H1 (cell line): ENCODE measurements at regions not wholly inside any gene's neighbourhood (a gene's known extent, or its start where the extent isn't known, plus 50 kb on each side); places are given as distances from the start of the nearest gene placed in this dataset.

Source experiments
- CTCF ChIA-PET: fragments of 300-600 bp; sonication (Branson Sonifier 250); formaldehyde crosslinking; loops from one replicate; lab custom pipeline; 2021; ENCODE audit not compliant: partially characterized antibody; lab: Charles Lee
- POLR2A ChIA-PET: fragments of 300-600 bp; sonication (Branson Sonifier 250); formaldehyde crosslinking; loops from one replicate; lab custom pipeline; 2021; ENCODE audit warnings: inconsistent platforms; ENCODE audit not compliant: partially characterized antibody; lab: Charles Lee
- DNase-seq, 2 experiments: peaks; one replicate each; pipeline versions ENCODE4 v3.0.0 to v3.0.0-alpha.2; 2010 to 2022; ENCODE audit warnings: low spot score in 2 of 2, low read depth in 1 of 2, mixed read lengths in 1 of 2
- FAIRE-seq: peaks from 2 replicates; lab custom pipeline; 2011; peaks lifted over from hg19 to GRCh38; lab: Jason Lieb, UNC
- H2AFZ ChIP-seq: 2 replicates; pipeline ENCODE4 v1.8.1; 2012; ENCODE audit warnings: low read length, inconsistent platforms
- H2AK5ac ChIP-seq: 2 replicates; pipeline ENCODE4 v1.6.1; 2013; ENCODE audit warnings: low read depth, low read length
- H2BK120ac ChIP-seq: replicated peaks from 2 replicates; pipeline ENCODE3; 2013; ENCODE audit warnings: low read depth, low read length, inconsistent platforms
- H2BK12ac ChIP-seq: 2 replicates; pipeline ENCODE4 v1.6.1; 2013; ENCODE audit warnings: low read depth, low read length
- H2BK15ac ChIP-seq: 2 replicates; pipeline ENCODE4 v1.6.1; 2013; ENCODE audit warnings: low read length
- H2BK20ac ChIP-seq: 2 replicates; pipeline ENCODE4 v1.6.1; 2013; ENCODE audit warnings: low read length
- H2BK5ac ChIP-seq: 2 replicates; pipeline ENCODE4 v1.6.1; 2013; ENCODE audit warnings: low read depth, low read length
- H3K14ac ChIP-seq: 2 replicates; pipeline ENCODE4 v1.6.1; 2013; ENCODE audit warnings: inconsistent platforms; ENCODE audit not compliant: insufficient read length
- H3K18ac ChIP-seq: 2 replicates; pipeline ENCODE4 v1.6.1; 2013; ENCODE audit warnings: low read length; ENCODE audit errors: extremely low read depth
- H3K23ac ChIP-seq: 2 replicates; pipeline ENCODE4 v1.6.1; 2013; ENCODE audit warnings: inconsistent platforms; ENCODE audit not compliant: insufficient read length
- H3K23me2 ChIP-seq: 2 replicates; pipeline ENCODE4 v1.6.1; 2013; ENCODE audit warnings: low read depth, low read length
- H3K27ac ChIP-seq: 2 replicates; pipeline ENCODE4 v1.6.1; 2011; ENCODE audit warnings: low read depth, low read length, inconsistent platforms
- H3K27me3 ChIP-seq, 4 experiments: replicated peaks in 1 of 4; 1 replicate in 1 of 4; 2 replicates in 3 of 4; pipeline versions ENCODE4 v1.6.1 to v1.8.1; 2011 to 2013; ENCODE audit warnings: low read length in 3 of 4, mild to moderate bottlenecking in 3 of 4, inconsistent platforms in 2 of 4, mixed read lengths in 2 of 4, moderate library complexity in 1 of 4; ENCODE audit not compliant: control insufficient read depth in 3 of 4, insufficient read depth in 3 of 4; ENCODE audit errors: extremely low read depth in 1 of 4
- H3K36me3 ChIP-seq, 4 experiments: 2 replicates each; pipeline versions ENCODE4 v1.6.1 to v1.8.1; 2011 to 2013; ENCODE audit warnings: mild to moderate bottlenecking in 4 of 4, low read length in 3 of 4, moderate library complexity in 2 of 4, control low read depth in 1 of 4, inconsistent platforms in 1 of 4; ENCODE audit not compliant: insufficient read depth in 4 of 4, control insufficient read depth in 2 of 4
- H3K4ac ChIP-seq: replicated peaks from 2 replicates; pipeline ENCODE3; 2013; ENCODE audit warnings: low read length, low read depth, mixed read lengths, inconsistent platforms; ENCODE audit not compliant: insufficient read length
- H3K4me1 ChIP-seq, 4 experiments: replicated peaks in 1 of 4; 1 replicate in 1 of 4; 2 replicates in 3 of 4; pipeline versions ENCODE4 v1.6.1 to v1.8.1; 2011 to 2013; ENCODE audit warnings: low read length in 3 of 4, inconsistent platforms in 2 of 4, mixed read lengths in 1 of 4; ENCODE audit not compliant: insufficient read depth in 4 of 4, control insufficient read depth in 3 of 4
- H3K4me2 ChIP-seq, 2 experiments: 2 replicates each; pipeline versions ENCODE4 v1.6.1 to v1.8.1; 2011 to 2013; ENCODE audit warnings: low read depth in 2 of 2, low read length in 2 of 2, control low read depth in 1 of 2, inconsistent platforms in 1 of 2, mild to moderate bottlenecking in 1 of 2; ENCODE audit not compliant: insufficient read depth in 1 of 2
- H3K4me3 ChIP-seq, 4 experiments: fragments of 200-600, 300-600 bp in 1 of 4; sonication (generic), shearing (Covaris generic), sonication (Bioruptor Twin) in 1 of 4; 2 replicates each; pipeline versions ENCODE4 v1.5.1 to v1.8.1; 2011 to 2016; ENCODE audit warnings: low read length in 4 of 4, low read depth in 3 of 4, control low read depth in 2 of 4, inconsistent platforms in 2 of 4, mild to moderate bottlenecking in 2 of 4, mixed read lengths in 1 of 4, moderate library complexity in 1 of 4; ENCODE audit not compliant: insufficient read depth in 2 of 4; ENCODE audit errors: extremely low read depth in 1 of 4
- H3K56ac ChIP-seq: replicated peaks from 2 replicates; pipeline ENCODE3; 2013; ENCODE audit warnings: low read depth, mild to moderate bottlenecking, mixed read lengths, low read length, inconsistent platforms; ENCODE audit not compliant: insufficient read length
- H3K79me1 ChIP-seq: 2 replicates; pipeline ENCODE4 v1.6.1; 2013; ENCODE audit warnings: low read depth, low read length, control low read depth
- H3K79me2 ChIP-seq, 2 experiments: 2 replicates each; pipeline versions ENCODE4 v1.6.1 to v1.8.1; 2012 to 2013; ENCODE audit warnings: low read length in 2 of 2, mild to moderate bottlenecking in 2 of 2, inconsistent platforms in 1 of 2; ENCODE audit not compliant: insufficient read depth in 2 of 2, control insufficient read depth in 1 of 2
- H3K9ac ChIP-seq, 4 experiments: replicated peaks in 1 of 4; 1 replicate in 1 of 4; 2 replicates in 3 of 4; pipeline versions ENCODE4 v1.6.1 to v1.8.1; 2011 to 2013; ENCODE audit warnings: low read depth in 3 of 4, low read length in 3 of 4, control low read depth in 2 of 4, mild to moderate bottlenecking in 2 of 4, moderate library complexity in 2 of 4, inconsistent platforms in 1 of 4; ENCODE audit errors: extremely low read depth in 1 of 4
- H3K9me3 ChIP-seq, 2 experiments: 2 replicates each; pipeline versions ENCODE4 v1.6.1 to v1.8.1; 2012 to 2013; ENCODE audit warnings: mild to moderate bottlenecking in 2 of 2, moderate library complexity in 2 of 2, control low read depth in 1 of 2, inconsistent platforms in 1 of 2, low read depth in 1 of 2, low read length in 1 of 2, mixed read lengths in 1 of 2; ENCODE audit not compliant: insufficient read depth in 2 of 2
- H4K20me1 ChIP-seq, 2 experiments: replicated peaks in 1 of 2; 2 replicates each; pipeline versions ENCODE3 to v1.8.1; 2011 to 2013; ENCODE audit warnings: inconsistent platforms in 2 of 2, low read length in 2 of 2, mild to moderate bottlenecking in 1 of 2; ENCODE audit not compliant: insufficient read depth in 2 of 2, control insufficient read depth in 1 of 2
- H4K5ac ChIP-seq: 2 replicates; pipeline ENCODE4 v1.6.1; 2013; ENCODE audit warnings: low read length, low read depth, mixed read lengths, inconsistent platforms; ENCODE audit not compliant: insufficient read length
- H4K8ac ChIP-seq: 2 replicates; pipeline ENCODE4 v1.8.0; 2013; ENCODE audit warnings: mild to moderate bottlenecking, moderate library complexity, low read length, inconsistent platforms; ENCODE audit not compliant: insufficient read depth; ENCODE audit errors: extremely low read depth
- H4K91ac ChIP-seq: replicated peaks from 2 replicates; pipeline ENCODE3; 2013; ENCODE audit warnings: low read length, mixed read lengths, inconsistent platforms; ENCODE audit not compliant: insufficient read length
- EGR1 ChIP-seq: IDR thresholded peaks from 2 replicates; pipeline ENCODE4 v1.6.1; 2011; ENCODE audit warnings: low read depth, low read length, borderline replicate concordance
- SP4 ChIP-seq: IDR thresholded peaks from 2 replicates; pipeline ENCODE4 v1.6.1; 2012; ENCODE audit warnings: low read length, inconsistent platforms
- WGBS, 2 experiments: shearing (Covaris generic) in 1 of 2; methylation state at CpG; one replicate each; pipeline versions ENCODE4 v1.1.6 to v1.1.7; 2013 to 2015; ENCODE audit warnings: low lambda C conversion rate in 2 of 2, mixed read lengths in 2 of 2, inconsistent platforms in 1 of 2, low coverage in 1 of 2, missing lambda C conversion rate in 1 of 2; ENCODE audit not compliant: insufficient replicate concordance in 2 of 2, insufficient coverage in 1 of 2, insufficient read length in 1 of 2; ENCODE audit errors: extremely low coverage in 1 of 2, missing lambda C conversion rate in 1 of 2; 5-methylcytosine and 5-hydroxymethylcytosine counted together
- TF ChIP-seq, protein P1 (sequence below), 3 experiments: IDR thresholded peaks; 1 replicate in 2 of 3; 2 replicates in 1 of 3; pipeline versions ENCODE4 v1.5.1 to v1.6.1; 2011; ENCODE audit warnings: low read length in 3 of 3, mild to moderate bottlenecking in 3 of 3, inconsistent platforms in 2 of 3, low read depth in 1 of 3, moderate library complexity in 1 of 3; ENCODE audit not compliant: insufficient read depth in 1 of 3; ENCODE audit errors: control extremely low read depth in 1 of 3

DNA sequence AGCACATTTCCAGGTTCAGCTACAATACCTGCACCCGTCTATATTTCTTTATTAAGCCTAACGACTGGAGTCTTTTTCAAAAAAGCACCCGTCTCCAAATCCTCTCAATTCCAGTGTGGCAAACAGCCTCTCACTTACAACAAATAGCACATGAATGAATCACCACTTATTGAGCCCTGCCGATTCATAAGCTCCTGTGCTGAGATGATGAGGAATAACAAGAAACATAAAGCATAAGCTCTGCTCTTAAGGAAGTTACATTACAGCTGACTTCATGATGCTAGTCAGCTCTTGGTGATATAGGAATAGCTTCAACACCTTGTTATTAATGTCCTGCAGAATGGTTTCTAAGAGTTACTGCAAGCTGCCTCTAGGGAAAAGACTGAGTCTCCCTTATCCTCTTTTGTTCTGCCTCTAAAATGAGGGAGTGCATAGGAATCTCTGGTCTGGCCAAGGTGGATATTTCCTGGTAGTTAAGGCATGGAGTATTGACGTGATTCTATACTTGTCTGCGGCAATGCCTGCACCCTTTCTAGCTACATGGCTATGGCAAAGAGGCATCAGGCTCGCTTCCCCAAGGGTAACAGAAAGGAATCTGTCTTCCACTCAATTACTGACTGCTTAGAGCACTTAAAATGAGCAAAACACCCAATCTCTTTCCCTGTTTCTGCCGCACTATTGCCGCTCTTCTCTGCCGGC, 195.7 kb downstream of the KLF12 start:
- Histone ChIP-seq H3K9ac (no peak overlapping the region), H2BK20ac (no peak overlapping the region), H2BK5ac (no peak overlapping the region), H4K91ac (no peak overlapping the region), H3K18ac (no peak overlapping the region), H2BK15ac (no peak overlapping the region), H4K20me1 (no peaks in the 10 kb centered on the region), H3K14ac (no peak overlapping the region), H4K5ac (no peak overlapping the region), H3K4me1 (peaks cover 3 to 13% (median 11%) of the 10 kb centered on the region in 4 experiments; a peak in 5 of 7 replicates), H3K79me1 (no peaks in the 10 kb centered on the region), H2BK120ac (no peak overlapping the region), H3K23ac (no peak overlapping the region), H3K4me2 (no peak overlapping the region), H3K36me3 (no peaks in the 10 kb centered on the region), H2AFZ (no peak overlapping the region), H3K9me3 (no peaks in the 10 kb centered on the region), H2AK5ac (no peak overlapping the region), H4K8ac (no peak overlapping the region), H3K27me3 (no peaks in the 10 kb centered on the region), H3K27ac (no peak overlapping the region), H3K4ac (no peak overlapping the region), H3K79me2 (no peaks in the 10 kb centered on the region), H3K4me3 (no peak overlapping the region), H3K23me2 (no peaks in the 10 kb centered on the region), H2BK12ac (no peak overlapping the region), H3K56ac (no peak overlapping the region)
- ChIA-PET CTCF (interaction anchor here (1.3 kb wide), 1 partner anchor 9 kb away, joined by 4 read pairs; no protein-coding TSS in a partner anchor), POLR2A (interaction anchor here (0.5 kb wide), 1 partner anchor 1193 kb away, joined by 3 read pairs; no protein-coding TSS in a partner anchor)
- 89% methylated on average over 10 of the region's 10 CpGs; no CpG with 5 or more reads in 1 of the 2 experiments for WGBS, 2 experiments
- TF ChIP-seq EGR1: no peak
- TF ChIP-seq, protein P1, sequence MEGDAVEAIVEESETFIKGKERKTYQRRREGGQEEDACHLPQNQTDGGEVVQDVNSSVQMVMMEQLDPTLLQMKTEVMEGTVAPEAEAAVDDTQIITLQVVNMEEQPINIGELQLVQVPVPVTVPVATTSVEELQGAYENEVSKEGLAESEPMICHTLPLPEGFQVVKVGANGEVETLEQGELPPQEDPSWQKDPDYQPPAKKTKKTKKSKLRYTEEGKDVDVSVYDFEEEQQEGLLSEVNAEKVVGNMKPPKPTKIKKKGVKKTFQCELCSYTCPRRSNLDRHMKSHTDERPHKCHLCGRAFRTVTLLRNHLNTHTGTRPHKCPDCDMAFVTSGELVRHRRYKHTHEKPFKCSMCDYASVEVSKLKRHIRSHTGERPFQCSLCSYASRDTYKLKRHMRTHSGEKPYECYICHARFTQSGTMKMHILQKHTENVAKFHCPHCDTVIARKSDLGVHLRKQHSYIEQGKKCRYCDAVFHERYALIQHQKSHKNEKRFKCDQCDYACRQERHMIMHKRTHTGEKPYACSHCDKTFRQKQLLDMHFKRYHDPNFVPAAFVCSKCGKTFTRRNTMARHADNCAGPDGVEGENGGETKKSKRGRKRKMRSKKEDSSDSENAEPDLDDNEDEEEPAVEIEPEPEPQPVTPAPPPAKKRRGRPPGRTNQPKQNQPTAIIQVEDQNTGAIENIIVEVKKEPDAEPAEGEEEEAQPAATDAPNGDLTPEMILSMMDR (IDR thresholded peaks at IDR 0.05; ENCODE audit: control extremely low read depth in 1 of 3, insufficient read depth in 1 of 3, low read depth in 1 of 3, low read length in 3 of 3): no peak
- no peak for TF ChIP-seq SP4
- no peak for DNase-seq
- FAIRE-seq: no peak
